ENCODE measurements at regions not wholly inside any gene's neighbourhood (a gene's known extent, or its start where the extent isn't known, plus 50 kb on each side); places are given as distances from the start of the nearest gene placed in this dataset.

DNA sequence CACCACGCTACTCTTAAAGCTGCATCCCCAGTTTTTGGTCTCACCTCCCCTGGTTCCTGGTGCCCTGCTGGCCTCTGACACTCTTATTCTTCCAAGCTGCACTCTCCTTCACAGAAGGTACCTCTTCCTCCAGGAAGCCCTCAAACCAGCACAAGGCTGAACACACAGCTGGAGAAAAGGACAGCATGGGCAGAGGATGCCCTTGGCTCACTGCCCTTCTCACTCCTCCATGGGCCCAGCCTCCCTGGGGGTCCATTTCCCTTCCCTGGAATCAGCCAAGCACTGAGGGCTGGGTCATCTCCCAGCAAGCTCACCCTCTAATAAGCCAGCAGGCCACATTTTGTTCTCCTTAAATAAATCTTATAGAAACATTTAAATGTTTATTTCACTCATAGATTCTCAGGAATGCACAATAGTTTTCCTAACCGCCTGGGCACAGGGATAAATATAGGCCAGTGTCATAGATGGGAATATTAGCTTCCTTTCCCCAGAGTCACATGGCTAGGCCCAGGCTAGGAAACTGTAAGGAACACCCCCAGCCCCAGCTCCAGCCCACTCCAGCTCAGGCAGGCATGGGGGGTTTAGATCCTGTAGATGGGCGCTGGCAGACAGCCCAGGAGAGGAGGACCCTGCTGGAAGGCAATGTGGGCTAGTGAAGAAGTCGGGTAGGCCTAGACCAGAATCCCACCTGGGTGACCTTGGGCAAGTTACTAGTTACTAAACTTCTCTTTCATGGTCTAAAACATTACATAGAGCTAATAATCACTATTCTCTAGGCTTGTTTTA lies 51.5 kb downstream of the IRAG1 start:
- DNase-seq (ENCODE audit: extremely low spot score, insufficient read length, low read depth) = no peak
- FAIRE-seq = no peak

DNA sequence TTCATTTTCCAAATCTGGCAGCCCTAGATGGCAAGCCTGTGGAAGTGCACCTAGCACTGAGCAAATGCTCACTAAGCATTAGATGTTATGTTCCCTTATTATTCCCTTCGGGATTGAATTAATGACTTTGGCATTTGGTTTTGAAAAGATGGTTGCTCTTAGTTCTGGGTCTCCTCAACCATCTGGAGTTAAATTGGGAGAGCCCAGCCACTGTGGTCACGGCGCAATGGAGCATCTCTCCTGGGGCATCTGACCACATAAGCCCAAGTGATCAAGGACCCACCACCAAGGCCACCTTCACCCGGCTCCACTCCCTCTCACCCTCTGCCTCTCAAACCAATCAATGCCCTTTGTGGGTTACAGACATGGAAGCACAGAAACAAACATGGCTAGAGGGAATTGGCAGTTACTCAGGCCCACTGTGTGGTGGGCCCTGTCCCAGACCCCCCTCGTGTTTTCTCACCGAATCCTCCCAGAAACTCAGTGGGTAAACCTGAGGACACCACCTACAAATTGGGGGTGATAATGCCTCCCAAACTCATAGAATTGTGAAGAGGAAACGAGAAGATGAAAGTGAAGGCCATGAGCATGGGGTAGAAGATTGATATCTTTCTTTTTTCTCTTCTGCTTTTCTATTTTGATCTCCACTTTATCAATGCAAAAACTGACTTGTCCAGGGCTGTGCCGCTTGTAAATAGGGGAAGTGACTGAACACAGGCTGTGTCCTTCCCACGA lies 52.2 kb downstream of the IRAG1 start:
- FAIRE-seq (no peak), DNase-seq (ENCODE audit: extremely low spot score, insufficient read length, low read depth) (no peak)

DNA sequence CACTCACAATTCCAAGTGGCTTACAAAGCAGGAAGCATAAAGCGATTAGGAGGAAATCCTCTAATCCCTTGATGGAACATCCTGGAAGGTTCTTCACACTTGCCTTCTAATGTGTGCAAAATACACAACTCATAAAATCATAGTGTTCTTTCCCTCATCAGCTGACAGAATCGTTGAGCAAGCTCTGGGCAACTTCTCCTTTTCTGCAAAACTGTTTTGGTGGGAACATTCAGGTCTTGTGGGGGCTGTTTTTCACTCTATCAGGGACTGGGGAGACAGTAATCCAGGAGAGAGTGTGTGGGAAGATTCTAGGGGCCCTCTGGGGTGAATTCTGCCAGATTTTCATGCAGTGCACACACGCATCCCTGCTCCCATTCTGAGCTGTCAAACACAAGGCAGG lies 53.2 kb downstream of the IRAG1 start:
- FAIRE-seq (no peak), DNase-seq (ENCODE audit: extremely low spot score, insufficient read length, low read depth) (no peak)

DNA sequence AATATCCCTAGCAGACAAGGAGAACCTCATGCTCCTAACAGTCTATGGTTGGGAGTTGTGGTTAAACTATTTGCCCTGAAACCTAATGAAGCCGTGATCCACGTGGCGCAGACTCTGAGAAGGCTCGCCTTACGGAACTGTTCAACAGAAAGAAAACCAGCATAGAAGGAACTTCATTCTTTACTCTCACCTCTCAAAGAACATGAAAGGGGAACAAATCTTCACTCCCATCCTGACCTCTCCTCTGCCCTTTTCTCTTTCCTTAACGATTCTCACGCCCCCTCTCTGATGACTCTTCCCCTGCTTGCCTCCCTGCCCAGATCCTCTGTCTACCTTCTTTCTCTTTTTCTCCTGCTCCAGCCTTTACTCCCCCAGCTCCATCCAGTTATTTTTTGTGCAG lies 54.2 kb downstream of the IRAG1 start:
- DNase-seq (ENCODE audit: extremely low spot score, insufficient read length, low read depth) (no peak), FAIRE-seq (no peak)

DNA sequence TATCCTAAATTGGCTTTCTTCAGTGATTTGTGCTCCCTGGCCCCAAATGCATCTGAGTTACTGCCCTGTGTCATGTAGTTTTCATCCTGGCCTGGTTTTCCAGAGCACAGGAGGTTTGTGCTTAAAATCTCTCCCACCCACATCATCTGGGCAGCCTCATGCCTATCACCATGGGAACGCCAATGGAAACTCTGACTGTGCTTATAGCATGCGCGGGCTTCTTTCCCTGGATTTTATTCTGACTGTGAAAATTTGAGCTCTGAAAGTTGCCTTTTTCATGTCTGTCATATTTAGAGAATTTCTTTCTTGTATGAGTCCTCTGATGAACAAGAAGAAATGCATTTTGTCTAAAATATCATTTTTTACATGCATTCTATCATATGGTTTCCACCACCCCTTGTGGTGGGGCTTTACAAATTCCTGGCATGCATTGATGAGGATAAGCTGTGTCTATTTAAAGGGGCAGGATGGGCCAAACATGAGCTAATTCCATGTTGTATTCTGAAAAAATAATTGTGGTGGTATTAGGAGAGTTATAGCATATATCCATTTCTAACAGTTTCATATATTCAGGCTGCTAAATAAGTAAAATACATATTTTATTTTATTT lies 55.1 kb downstream of the IRAG1 start:
- FAIRE-seq (no peak), DNase-seq (ENCODE audit: extremely low spot score, insufficient read length, low read depth) (no peak)

DNA sequence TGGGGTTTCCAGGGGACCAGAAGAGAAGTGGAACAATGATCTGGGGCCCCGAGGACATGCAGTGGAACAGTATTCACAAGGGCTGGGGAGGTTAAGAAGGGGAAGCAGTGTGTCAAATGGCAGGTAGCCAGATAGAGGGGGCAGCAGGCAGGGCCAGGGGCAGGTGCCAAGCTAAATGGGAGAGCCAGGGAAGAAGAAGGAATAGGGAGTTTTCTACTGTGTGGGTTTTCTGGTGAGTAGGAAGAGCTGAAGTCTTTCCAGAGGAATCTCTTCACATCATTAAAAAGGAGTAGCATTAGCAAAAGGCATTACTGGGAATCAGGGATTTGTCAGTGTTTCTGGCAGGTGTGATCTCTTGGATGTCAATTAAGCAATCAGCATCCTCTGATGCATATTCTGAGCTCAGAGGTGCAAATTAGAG lies 55.8 kb downstream of the IRAG1 start:
- FAIRE-seq = no peak
- no peak for DNase-seq (ENCODE audit: extremely low spot score, insufficient read length, low read depth)

DNA sequence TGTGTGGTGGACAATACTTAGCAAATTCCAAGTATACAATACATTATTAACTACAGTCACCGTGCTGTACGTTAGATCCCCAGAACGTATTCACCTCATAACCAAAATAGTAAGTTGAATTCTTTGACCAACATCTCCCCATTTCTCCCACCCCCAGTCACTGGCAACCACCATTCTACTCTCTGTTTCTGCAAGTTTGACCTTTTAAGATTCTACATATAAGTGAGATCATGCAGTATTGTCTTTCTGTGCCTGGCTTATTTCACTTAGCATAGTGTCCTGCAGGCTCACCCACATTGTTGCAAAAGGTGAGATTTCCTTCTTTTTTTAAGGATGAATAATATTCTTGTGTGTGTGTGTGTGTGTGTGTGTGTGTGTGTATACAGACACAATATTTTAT lies 59.1 kb downstream of the IRAG1 start:
- DNase-seq (ENCODE audit: extremely low spot score, insufficient read length, low read depth) (no peak), FAIRE-seq (no peak)

DNA sequence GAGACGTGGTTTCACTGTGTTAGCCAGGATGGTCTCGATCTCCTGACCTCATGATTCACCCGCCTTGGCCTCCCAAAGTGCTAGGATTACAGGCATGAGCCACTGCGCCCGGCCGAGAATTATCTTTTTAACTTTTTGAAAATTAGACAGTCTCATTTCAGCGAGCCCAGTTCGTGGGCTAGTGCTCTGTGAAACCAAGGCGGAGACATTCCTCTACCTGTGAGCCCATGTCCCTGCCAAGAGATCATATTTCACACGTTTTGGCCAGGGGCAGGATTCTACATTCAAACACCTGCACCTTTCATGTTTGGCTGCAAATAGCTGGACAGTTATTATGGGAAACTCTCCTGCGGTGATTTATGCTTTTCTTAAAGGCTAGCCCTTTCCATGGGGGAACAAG lies 60.3 kb downstream of the IRAG1 start:
- DNase-seq (ENCODE audit: extremely low spot score, insufficient read length, low read depth) (no peak), FAIRE-seq (no peak)

DNA sequence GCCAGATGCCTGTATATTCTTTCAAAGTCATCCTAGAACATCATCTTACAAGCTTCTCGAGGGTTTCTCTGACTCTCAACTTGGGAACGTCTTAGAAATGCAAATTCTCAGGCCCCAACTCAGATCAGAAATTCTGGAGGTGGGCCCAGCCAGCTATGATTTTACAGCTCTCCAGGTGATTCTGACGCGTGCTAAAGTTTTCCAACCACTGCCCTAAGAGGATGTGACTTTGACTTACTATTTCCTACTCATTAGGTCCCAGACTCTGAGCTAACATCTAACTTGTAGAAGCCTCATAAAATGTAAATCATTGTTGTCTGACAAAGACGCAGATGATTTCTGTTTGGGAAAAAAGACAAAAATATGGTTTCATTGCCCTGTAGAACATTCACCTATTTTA lies 61.1 kb downstream of the IRAG1 start:
- DNase-seq (ENCODE audit: extremely low spot score, insufficient read length, low read depth) = no peak

DNA sequence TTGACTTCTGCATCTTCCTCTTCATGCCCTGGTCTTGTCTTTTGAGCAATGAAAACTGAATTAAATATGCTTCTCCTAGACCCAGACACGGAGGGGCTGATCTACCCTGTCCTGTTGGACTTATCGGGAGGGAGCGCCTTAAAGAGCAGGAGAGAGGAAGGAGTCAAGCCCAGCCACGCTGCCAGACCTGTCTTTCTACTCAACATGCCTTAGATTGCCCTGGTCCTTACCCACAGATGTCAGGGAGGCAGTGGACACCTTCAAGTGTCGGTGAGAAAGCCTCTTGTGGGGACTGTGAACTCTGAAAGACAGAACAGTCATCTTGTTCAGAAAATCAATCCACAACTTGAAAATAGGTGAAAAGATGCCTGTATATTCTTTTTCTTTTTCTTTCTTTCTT lies 61.8 kb downstream of the IRAG1 start:
- DNase-seq (ENCODE audit: extremely low spot score, insufficient read length, low read depth) (no peak), FAIRE-seq (no peak)

More for the DNA sequence above, 61.1 kb downstream of the IRAG1 start:
- FAIRE-seq = no peak

DNA sequence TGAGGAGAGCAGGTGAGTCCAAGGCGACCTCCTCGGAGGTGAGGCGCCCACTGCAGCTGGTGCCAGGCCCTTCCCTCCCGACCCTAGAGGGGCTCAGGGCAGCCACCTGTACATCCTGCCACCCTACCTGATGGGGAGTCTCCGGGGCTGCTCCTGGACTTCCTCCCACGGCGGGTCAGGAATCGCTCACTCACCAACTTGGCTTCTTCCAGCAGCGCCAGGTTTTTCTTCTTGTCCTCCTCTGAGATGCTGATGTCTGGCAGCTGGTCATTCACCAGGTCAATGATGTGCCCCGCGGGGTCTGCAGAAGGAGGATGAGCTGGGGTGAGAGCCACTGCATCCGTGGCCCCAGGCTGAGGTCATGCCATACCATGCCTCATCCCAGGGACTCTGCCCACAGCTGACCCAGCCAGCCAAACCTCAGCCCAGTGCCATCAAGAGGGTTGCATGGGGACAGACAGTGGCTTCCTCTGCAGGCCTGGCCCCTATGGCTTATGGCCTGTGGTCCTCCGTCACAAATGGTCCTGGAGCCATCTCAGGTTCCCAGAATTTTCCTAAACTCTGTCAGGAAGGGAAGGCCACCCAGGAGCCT lies 61.0 kb upstream of the LYVE1 start:
- DNase-seq (ENCODE audit: extremely low spot score, insufficient read length, low read depth) (no peak), FAIRE-seq (no peak)

DNA sequence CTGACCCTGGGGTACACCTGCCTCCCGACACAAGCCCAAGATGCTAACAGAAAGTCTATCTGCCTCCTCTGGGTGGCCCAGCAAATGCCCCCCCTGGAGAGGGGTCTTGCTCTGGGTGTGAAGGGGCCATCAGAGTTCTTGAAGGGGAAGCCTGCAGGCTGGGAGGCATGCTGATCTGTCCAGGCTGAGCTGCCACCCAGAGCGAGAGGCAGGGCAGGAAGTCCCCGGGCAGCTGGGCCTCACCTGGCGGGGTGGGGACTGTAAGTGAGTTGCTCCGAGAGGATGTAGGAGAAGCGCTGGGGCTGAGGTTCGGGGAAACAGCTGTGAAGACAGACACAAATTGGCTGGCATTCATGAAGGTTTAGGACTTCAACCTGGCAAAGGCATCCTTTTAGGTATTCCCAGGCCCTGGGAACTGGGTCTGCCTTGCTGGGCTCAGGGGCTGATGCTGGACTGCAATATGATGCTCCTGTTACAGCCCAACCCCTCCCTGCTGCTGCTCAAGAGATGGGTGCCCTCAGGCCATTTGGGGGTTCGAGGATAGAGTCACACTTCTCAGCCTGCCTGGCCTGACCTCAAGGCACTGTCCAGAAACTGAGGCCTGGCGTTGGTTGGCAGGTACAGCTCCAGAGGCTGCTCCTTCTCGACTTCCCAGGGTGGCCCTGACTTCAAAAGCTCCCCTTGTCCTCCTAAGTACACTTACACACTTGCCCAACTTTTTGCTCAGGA lies 60.2 kb upstream of the LYVE1 start:
- DNase-seq (ENCODE audit: extremely low spot score, insufficient read length, low read depth) (no peak), FAIRE-seq (no peak)

DNA sequence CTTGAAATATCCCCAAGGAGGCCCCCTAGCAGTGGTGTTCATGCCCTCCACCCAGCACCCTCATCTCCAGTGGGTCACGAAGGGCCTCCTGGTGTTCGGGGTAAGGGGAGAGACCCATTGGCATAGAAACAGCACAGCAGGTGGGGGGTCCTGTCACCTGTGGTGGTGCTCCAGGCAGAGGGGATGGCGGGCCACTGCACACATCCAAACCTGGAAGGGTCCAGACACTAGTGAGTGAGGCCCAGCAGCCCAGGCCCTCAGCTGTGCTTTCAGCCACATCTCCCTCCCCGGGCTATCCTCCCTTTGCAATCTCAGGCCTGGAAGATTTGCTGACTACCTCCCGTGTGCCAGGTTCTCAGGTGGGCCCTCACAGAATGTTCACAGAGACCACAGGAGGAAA lies 59.4 kb upstream of the LYVE1 start:
- DNase-seq (ENCODE audit: extremely low spot score, insufficient read length, low read depth) (no peak), FAIRE-seq (no peak)

DNA sequence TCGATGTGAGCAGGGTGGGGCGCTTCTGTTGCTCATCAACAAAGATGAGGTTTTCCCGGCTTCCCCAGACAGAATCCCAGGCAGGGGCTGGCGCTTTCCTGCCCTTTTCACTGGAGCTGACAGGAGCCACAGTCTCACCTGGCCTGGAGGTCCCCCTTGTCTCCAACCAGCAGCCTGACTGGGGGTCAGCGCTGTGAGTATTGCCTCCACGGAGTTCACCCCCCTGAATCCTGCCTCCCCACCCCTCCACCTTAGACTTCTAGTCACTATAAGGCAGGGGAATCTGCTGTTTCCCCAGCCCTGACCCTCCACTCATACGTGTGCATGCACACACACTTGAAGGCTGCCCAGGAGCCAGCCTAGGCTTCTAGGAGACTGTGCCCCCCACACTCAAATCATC lies 58.8 kb upstream of the LYVE1 start:
- no peak for FAIRE-seq
- no peak for DNase-seq (ENCODE audit: extremely low spot score, insufficient read length, low read depth)

DNA sequence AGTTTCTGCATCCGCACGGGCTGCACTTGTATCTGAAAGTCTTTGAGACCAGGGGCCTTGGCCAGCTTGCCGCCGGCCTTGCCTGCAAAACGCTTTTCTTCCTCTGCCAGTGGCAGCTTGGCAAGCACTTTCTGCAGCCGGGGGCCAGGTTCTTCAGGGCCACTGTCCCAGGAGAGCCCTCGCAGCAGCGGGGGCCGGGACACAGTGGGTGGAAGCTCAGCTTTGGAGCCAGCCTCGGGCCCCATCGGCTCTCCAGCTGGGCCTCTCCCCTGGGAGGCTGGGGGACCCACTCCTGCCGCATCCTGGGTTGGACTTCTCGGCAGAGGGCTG lies 57.5 kb upstream of the LYVE1 start:
- DNase-seq (ENCODE audit: extremely low spot score, insufficient read length, low read depth) (no peak), FAIRE-seq (no peak)

DNA sequence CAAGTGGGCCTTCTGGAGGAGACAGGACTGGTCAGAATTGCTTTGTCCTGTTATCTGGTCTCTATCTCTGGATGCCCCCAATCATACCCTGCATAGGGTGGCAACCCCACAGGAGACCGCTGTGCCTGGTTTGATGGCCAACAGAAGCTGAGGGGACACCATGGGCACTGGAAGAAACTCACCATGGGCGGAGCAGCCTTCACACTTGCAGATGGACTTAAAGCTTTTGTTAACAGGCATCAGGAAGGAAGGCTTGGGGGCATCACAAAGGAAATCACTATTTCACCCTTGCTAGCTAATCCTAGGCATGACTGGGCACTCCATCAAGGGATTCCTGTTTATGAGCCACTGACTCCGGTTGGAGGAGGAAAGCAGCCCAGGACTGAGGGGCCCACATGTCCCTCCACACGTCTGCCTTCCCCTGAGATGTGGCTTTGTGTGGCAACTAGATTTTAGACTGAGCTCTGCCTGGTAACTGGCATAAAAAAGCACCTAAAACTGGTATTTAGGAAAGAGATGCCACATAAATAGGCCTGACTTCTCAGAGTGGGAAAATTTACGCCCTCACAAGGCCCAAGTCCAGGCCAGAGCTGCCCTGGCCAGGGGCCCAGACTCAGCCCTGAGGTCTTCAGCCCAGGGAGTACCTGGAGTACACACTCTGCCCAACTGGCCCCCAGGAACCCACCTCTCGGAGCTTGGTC lies 57.0 kb upstream of the LYVE1 start:
- FAIRE-seq (no peak), DNase-seq (ENCODE audit: extremely low spot score, insufficient read length, low read depth) (no peak)

DNA sequence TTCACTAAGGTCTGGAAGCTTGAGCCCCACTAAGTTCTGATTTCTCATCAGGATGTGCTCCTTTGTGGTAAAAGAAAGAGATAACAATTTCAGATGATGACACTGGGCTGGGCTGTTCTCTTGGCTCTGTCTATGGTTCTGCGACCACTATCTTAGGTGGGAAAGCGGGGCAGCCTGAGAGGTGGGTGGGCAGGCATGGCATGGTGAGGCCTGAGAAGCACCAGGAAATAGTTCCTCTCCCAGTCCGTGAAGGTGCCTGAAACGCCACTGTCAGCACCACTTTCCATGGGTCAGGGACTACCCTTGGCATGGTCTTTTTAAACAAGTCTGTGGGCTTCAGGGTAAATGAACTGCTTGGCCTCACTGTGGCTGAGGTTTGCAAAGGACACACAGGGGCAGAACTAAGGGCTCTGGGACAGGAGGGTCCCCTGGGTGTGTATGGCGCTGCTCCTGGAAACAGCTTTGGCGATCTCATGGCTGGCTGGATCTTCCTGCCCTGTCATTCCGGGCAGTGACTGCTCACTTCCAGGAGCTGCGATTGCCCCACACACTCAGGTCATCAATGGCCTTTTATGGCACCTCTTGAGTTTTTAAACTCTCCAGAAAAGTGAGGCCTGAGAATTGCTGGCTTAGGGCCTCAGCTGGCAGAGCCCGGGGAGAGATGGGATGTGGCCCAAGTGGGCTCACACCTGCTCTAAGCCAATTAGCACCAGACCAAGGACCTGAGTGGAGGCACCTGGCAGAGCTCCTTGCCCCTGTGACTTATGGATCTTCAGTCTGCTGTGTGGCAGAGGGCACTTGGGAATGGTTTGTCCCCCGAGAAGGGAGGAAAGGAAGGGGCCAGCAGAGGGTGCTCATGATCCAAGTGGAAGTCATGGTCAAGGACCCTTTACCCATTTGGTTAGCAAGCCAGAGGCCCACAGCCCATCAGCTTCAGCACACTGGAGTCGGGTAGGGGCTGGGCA lies 55.6 kb upstream of the LYVE1 start:
- no peak for DNase-seq (ENCODE audit: extremely low spot score, insufficient read length, low read depth)
- no peak for FAIRE-seq

DNA sequence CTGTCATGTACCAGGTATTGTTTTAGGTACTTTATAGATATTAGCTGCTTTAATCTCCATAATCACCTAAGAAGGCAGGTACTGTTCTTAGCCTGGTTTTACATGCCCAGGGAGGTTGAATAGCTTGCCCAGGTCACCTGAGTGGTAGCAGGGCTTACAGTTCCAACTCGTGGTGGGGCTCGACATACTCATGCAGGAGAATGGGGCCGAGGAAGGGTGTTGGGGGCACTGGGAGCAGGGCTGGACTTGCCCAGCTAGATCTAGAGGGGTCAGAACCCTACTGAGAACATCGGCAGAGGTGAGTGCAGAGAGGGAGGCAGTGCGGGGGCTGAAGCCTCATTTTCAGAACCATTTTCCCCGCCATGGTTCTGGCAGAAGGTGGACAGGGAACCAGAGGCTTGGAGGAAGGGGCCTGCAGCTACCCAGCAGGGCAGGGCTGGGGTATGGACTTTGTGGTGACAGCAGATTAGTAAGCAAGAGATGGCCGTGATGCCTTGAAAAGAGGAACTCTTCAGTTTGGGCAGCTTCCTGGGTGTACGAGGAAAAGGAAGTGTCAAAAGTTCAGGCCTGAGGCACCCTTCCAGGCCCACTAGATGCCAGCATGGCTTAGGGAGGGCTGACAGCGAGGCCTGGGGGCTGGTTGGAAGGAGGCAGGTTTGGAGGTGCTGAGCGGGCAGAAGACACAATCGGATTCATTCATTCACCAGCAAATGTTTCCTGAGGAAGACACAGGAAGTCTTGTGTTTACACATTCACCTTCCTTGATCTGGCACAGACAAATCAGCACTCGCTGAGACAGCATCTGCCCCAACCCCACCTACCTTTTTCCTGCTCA lies 54.7 kb upstream of the LYVE1 start:
- DNase-seq (ENCODE audit: extremely low spot score, insufficient read length, low read depth) (no peak), FAIRE-seq (peak; percentile 29)
